MM.1S (cell line): ENCODE measurements at regions not wholly inside any gene's neighbourhood (a gene's known extent, or its start where the extent isn't known, plus 50 kb on each side); places are given as distances from the start of the nearest gene placed in this dataset.
"Not testable (repeated sequence)": the region's sequence is repeated elsewhere in the genome, so short reads cannot be mapped to it uniquely, and the experiment has no call there.

Source experiments
- EZH2phosphoT487 ChIP-seq: fragments of 300-600 bp; sonication (generic); IDR thresholded peaks from 2 replicates; pipeline ENCODE4 v1.6.1; 2018; ENCODE audit warnings: antibody characterized with exemption, low read length
- TF ChIP-seq, protein P1 (sequence below): fragments of 300-600 bp; sonication (generic); IDR thresholded peaks from 2 replicates; pipeline ENCODE4 v1.5.1; 2016; ENCODE audit warnings: antibody characterized with exemption, low read length, mixed read lengths

DNA sequence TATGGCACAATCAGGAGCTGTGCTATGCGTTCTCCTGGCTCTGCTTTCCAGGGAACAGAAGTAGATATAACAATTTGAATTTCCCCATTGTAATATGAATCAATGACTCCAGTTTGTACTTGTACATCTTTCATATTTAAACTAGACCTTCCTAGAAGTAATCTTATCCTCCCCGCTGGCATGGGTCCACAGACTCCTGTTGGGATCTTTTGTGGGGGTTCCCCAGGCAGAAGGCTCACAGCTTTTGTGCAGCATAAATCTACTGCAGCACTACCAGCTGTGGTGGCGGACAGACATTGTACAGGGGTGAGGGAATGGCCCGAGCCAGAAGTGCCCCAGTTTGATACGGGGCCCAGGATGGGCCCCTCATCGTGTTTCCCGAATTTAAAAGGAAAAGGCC, 1042.1 kb downstream of the STPG2 start:
- TF ChIP-seq, protein P1, sequence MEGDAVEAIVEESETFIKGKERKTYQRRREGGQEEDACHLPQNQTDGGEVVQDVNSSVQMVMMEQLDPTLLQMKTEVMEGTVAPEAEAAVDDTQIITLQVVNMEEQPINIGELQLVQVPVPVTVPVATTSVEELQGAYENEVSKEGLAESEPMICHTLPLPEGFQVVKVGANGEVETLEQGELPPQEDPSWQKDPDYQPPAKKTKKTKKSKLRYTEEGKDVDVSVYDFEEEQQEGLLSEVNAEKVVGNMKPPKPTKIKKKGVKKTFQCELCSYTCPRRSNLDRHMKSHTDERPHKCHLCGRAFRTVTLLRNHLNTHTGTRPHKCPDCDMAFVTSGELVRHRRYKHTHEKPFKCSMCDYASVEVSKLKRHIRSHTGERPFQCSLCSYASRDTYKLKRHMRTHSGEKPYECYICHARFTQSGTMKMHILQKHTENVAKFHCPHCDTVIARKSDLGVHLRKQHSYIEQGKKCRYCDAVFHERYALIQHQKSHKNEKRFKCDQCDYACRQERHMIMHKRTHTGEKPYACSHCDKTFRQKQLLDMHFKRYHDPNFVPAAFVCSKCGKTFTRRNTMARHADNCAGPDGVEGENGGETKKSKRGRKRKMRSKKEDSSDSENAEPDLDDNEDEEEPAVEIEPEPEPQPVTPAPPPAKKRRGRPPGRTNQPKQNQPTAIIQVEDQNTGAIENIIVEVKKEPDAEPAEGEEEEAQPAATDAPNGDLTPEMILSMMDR: not testable (repeated sequence)
- not testable (repeated sequence) for TF ChIP-seq EZH2phosphoT487
